A172 (cell line): ENCODE measurements at regions not wholly inside any gene's neighbourhood (a gene's known extent, or its start where the extent isn't known, plus 50 kb on each side); places are given as distances from the start of the nearest gene placed in this dataset.

Experiments
- DNase-seq: peaks from one replicate; pipeline ENCODE4 v3.0.0-alpha.2; 2015; ENCODE audit warnings: low spot score

DNA sequence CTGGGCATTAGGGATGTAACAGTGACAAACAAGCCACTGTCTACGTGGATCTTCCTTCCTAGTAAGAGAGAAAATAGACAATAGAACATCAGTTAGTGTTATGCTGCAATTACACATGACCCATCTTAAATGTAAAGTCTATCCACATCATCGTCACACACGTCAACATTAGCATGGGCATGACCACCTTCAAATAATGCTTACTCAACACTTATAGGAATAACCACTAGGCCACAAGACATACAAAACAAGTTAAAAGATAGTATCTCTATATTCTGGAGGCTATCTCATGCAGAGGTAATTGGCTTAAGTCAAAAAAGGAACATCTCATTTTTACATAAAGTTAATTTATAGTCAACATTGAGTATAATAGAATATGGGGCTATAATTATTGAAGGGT, 156.5 kb downstream of the MOXD1 start:
- DNase-seq = no peak

DNA sequence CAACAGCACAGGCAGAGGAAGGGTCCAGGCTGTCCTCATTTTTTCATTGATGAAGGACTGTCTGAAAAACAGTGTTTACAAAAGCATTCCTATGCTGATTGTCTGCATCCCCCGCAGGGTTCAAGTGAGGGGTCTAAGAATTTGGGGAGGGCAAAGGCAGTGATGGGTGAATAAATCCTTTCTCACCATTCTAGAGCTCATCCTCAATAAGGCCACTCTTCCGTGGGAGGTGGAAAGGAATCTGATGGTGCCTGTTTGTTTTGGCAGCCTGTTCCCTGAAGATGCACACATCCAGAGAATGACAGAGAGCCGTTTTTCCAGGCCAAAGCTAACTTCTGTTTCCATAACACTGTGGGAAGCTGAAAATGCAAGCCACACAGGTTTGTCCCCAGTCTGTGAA, 164.5 kb downstream of the MOXD1 start:
- DNase-seq = no peak

- DNase-seq = no peak
Observed at GRCh38 chr6:132236281-132236680, 165.0 kb downstream of the MOXD1 start.

GRCh38 chr6:132235596-132236280, 165.5 kb downstream of the MOXD1 start:
- DNase-seq = no peak

GRCh38 chr6:132234356-132234755, 166.9 kb downstream of the MOXD1 start:
- DNase-seq = no peak

GRCh38 chr6:132231121-132231884, 170.0 kb downstream of the MOXD1 start:
- DNase-seq = no peak

DNA sequence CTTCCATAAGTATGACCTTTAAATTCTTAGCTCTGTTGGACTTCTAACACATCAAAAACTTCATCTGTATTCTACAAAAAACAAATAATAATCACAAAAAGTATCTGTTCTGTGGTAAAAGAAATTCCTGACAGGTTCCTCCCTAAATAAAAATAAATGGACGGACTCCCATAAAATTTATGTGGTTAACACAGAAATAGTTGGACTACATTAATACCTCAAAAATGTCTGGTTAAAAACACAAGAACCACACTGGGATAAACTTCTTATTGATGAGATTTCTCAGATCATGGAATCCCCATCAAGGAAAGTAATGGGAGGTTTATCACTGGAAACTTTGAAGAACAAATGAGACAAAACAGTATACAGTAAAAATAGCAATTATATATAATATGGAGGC, 172.4 kb downstream of the MOXD1 start:
- no peak for DNase-seq

- DNase-seq = no peak
Observed at GRCh38 chr6:132227904-132228303, 173.4 kb downstream of the MOXD1 start.

DNA sequence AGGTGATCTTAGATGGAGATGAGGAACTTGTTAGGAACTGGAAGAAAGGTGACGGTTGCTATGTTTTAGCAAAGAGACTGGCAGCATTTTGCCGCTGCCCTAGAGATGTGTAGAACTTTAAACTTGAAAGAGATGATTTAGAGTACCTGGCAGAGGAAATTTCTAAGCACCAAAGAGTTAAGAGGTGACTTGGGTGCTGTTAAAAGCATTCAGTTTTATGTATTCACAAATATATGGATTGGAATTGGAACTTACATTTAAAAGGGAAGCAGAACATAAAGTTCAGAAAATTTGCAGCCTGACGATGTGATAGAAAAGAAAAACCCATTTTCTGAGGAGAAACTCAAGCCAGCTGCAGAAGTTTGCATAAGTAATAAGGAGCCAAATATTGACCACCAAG, 176.3 kb downstream of the MOXD1 start:
- no peak for DNase-seq

- DNase-seq = no peak
Observed at GRCh38 chr6:132220800-132221199, 180.5 kb downstream of the MOXD1 start.

DNA sequence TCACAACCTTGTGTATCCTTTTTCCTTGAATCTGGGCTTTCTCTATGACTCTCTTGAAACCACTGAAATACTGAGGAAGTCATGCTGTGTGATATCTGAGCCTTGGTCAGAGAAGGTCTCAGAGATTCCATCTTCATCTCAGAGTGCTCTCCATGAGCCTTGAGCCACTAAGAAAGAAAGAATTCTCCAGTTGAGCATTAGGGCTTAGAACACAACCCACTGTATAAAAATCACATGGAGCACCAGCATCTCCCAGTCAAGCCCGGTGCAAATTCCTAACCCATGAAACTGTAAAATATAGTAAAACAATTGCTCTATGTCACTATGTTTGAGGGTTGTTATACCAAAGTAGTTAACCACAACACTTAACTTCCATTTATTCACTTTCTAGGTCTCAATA, 181.4 kb downstream of the MOXD1 start:
- DNase-seq = no peak

DNA sequence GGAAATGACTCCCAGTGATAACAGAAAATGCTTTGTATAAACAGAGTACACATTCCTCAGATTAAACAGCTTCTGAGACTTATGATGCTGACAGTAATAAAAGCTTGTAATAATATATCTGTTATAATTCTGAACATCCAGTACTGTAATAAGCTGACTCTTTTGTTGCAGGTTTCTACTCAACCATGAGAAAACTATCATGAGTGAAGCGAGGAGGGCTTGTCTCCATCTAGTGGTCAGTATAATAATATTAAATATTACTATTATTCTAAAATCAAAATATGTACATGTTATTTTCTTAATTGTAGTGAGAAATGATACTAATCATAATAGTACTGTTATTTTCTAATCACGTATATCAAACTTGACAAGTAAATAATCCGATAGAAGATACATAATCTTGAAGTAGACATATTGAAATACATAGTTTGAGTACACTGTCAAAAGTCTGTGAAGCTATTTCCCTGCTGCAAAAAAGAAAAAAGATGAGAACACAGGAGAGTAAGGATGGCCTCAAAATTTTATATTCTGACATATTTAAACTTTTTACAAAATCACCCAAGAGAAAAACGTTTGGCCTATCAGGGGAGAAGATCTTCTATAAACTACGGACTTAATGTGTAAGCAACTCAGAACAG, 183.1 kb downstream of the MOXD1 start:
- DNase-seq = peak; percentile 12

- DNase-seq = no peak
Observed at GRCh38 chr6:132215805-132216204, 185.5 kb downstream of the MOXD1 start.

- DNase-seq = no peak
Observed at GRCh38 chr6:132214716-132215115, 186.6 kb downstream of the MOXD1 start.

DNA sequence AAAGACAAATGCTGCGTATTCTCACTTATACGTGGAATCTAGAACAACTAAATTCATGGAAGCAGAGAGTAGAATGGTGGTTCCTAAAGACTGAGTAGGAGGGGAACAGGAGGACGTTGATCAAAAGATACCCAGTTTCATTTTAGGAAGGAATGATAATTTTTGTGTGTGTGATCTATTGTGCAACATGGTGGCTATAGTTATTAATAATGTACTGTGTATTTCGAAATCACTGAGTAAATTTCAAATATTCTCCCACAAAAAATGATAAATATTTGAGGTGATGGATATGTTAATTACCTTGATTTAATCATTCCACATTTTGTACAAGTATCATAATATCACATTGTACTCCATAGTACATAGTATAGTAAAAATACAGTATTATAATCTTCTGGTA, 187.5 kb downstream of the MOXD1 start:
- DNase-seq = no peak

GRCh38 chr6:132213191-132213590, 188.1 kb downstream of the MOXD1 start:
- no peak for DNase-seq

GRCh38 chr6:132210886-132211563, 190.2 kb downstream of the MOXD1 start:
- no peak for DNase-seq

GRCh38 chr6:132209351-132209750, 191.9 kb downstream of the MOXD1 start:
- peak; percentile 41 for DNase-seq

DNA sequence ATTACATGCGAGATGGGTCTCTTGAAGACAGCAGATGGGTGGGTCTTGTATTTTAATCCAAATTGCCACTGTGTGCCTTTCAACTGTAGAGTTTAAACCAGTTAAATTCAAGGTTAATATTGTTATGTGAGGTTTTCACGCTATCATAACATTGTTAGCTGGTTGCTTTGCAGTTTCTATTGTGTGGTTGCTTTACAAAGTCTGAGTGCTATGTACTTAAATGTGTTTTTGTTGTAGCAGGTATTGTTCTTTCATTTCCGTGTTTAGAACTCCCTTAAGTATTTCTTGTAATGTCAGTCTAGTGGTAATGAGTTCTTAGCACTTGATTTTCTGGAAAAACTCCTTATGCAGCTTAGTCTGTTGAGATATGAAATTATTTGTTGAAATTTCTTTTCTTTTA, 193.3 kb downstream of the MOXD1 start:
- DNase-seq = no peak

GRCh38 chr6:132205946-132206345, 195.3 kb downstream of the MOXD1 start:
- DNase-seq = no peak

DNA sequence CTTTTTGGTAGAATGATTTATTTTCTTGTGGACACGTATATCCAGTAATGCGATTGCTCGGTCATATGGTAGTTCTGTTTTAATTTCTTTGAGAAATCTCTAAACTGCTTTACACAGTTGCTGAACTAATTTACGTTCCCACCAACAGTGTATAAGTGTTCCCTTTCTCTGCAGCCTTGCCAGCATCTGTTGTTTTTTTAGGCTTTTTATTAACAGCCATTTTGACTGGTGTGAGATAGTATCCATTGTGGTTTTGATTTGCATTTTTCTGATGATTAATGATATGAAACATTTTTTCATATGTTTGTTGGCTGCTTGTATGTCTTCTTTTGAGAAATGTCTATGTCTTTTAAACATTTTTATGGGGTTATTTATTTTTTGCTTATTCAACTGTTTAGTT, 196.7 kb downstream of the MOXD1 start:
- no peak for DNase-seq

DNA sequence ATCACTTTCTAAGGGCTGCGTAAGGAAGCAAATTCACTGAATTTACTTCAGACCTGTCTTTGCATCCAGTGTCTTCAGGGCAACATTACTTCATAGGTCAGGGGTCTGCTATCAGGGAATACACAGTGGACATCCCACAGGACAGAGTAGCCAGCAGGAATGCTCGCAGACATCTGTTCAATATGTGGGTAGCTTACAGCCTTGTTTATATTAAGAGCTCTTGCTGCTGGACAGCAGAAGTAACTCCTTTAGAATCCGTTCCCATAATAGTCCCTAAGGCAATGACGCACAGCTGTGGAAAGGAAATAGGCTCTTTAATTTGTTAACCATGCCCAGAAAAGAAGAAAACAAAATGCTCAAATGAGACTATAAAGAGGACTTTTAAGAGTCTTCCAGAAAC, 198.7 kb downstream of the MOXD1 start:
- peak; percentile 20 for DNase-seq

- DNase-seq = peak; percentile 44
Observed at GRCh38 chr6:132199343-132199742, 201.9 kb downstream of the MOXD1 start.
